ENCODE measurements at regions not wholly inside any gene's neighbourhood (a gene's known extent, or its start where the extent isn't known, plus 50 kb on each side); places are given as distances from the start of the nearest gene placed in this dataset.

DNA sequence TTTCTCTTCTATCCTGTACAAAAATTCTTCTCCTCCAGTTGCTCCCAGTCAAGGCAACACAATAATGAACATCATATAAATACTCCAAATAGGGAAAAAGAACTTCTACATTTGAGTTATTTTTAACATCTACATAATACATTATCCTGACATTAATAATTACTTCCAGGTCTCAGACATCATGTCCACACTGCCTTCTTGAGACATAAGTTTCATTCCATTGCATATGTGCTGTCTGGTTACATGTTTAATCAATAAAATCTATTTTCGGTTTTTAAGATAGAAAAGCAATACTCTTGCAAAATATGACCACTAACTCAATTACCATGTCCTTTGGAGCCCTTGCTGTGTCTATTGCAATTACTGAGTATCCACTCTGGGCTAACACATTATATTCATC is 881.9 kb downstream of the GALC start:
- no peak for DNase-seq (ENCODE audit: extremely low spot score, unreplicated experiment)
- Mint-ChIP-seq H3K27ac (ENCODE audit: unreplicated experiment) (no peak overlapping the region), H3K4me3 (ENCODE audit: unreplicated experiment) (no peak overlapping the region), H3K27me3 (ENCODE audit: unreplicated experiment) (peaks cover 3% of the 10 kb centered on the region), H3K4me1 (ENCODE audit: unreplicated experiment) (peaks cover 2% of the 10 kb centered on the region), H3K9me3 (ENCODE audit: unreplicated experiment) (no peaks in the 10 kb centered on the region), H3K36me3 (ENCODE audit: unreplicated experiment) (no peaks in the 10 kb centered on the region)
- TF ChIP-seq, protein P1, sequence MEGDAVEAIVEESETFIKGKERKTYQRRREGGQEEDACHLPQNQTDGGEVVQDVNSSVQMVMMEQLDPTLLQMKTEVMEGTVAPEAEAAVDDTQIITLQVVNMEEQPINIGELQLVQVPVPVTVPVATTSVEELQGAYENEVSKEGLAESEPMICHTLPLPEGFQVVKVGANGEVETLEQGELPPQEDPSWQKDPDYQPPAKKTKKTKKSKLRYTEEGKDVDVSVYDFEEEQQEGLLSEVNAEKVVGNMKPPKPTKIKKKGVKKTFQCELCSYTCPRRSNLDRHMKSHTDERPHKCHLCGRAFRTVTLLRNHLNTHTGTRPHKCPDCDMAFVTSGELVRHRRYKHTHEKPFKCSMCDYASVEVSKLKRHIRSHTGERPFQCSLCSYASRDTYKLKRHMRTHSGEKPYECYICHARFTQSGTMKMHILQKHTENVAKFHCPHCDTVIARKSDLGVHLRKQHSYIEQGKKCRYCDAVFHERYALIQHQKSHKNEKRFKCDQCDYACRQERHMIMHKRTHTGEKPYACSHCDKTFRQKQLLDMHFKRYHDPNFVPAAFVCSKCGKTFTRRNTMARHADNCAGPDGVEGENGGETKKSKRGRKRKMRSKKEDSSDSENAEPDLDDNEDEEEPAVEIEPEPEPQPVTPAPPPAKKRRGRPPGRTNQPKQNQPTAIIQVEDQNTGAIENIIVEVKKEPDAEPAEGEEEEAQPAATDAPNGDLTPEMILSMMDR (IDR thresholded peaks at IDR 0.05), result no peak

- Mint-ChIP-seq H3K27me3 (ENCODE audit: unreplicated experiment) (peaks cover 3% of the 10 kb centered on the region), H3K27ac (ENCODE audit: unreplicated experiment) (no peak overlapping the region), H3K9me3 (ENCODE audit: unreplicated experiment) (no peaks in the 10 kb centered on the region), H3K36me3 (ENCODE audit: unreplicated experiment) (no peaks in the 10 kb centered on the region), H3K4me1 (ENCODE audit: unreplicated experiment) (peaks cover 2% of the 10 kb centered on the region), H3K4me3 (ENCODE audit: unreplicated experiment) (no peak overlapping the region)
- TF ChIP-seq, protein P1 (IDR thresholded peaks at IDR 0.05), result no peak
- no peak for DNase-seq (ENCODE audit: extremely low spot score, unreplicated experiment)
These were observed 883.7 kb downstream of the GALC start for GRCh38 chr14:87109271-87109670.

DNA sequence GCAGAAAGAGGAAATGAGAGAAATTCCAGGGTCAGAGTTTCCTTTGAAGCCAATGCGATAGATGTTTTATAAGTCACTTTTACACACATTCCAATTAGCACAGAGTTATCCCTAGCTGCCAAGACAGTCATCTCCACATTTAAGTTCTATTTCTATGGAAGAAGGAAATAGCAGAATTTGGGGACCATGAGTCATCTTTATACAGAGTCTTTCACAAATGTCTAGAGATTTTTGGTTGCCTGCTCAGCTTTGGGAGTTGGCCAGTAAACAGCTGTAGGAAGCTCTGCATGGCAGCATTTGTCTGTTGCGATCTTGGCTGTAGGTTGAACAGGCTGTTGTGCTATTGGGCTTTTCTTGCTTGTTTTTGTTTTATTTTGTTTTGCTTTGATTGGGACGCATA is 884.3 kb downstream of the GALC start:
- no peak overlapping the region for H3K4me3 Mint-ChIP-seq (ENCODE audit: unreplicated experiment)
- H3K4me1 Mint-ChIP-seq (ENCODE audit: unreplicated experiment), result peaks cover 2% of the 10 kb centered on the region
- no peak overlapping the region for H3K27ac Mint-ChIP-seq (ENCODE audit: unreplicated experiment)
- peaks cover 3% of the 10 kb centered on the region for H3K27me3 Mint-ChIP-seq (ENCODE audit: unreplicated experiment)
- TF ChIP-seq, protein P1 (IDR thresholded peaks at IDR 0.05), result no peak
- no peak for DNase-seq (ENCODE audit: extremely low spot score, unreplicated experiment)
- no peaks in the 10 kb centered on the region for H3K9me3 Mint-ChIP-seq (ENCODE audit: unreplicated experiment)
- no peaks in the 10 kb centered on the region for H3K36me3 Mint-ChIP-seq (ENCODE audit: unreplicated experiment)

- DNase-seq (ENCODE audit: extremely low spot score, unreplicated experiment), result no peak
- Mint-ChIP-seq H3K4me3 (ENCODE audit: unreplicated experiment) (no peak overlapping the region), H3K36me3 (ENCODE audit: unreplicated experiment) (no peaks in the 10 kb centered on the region), H3K4me1 (ENCODE audit: unreplicated experiment) (peaks cover 4% of the 10 kb centered on the region), H3K9me3 (ENCODE audit: unreplicated experiment) (no peaks in the 10 kb centered on the region), H3K27me3 (ENCODE audit: unreplicated experiment) (no peaks in the 10 kb centered on the region), H3K27ac (ENCODE audit: unreplicated experiment) (no peak overlapping the region)
- TF ChIP-seq, protein P1 (IDR thresholded peaks at IDR 0.05), result no peak
These were observed 890.1 kb downstream of the GALC start for GRCh38 chr14:87102811-87103378.

DNA sequence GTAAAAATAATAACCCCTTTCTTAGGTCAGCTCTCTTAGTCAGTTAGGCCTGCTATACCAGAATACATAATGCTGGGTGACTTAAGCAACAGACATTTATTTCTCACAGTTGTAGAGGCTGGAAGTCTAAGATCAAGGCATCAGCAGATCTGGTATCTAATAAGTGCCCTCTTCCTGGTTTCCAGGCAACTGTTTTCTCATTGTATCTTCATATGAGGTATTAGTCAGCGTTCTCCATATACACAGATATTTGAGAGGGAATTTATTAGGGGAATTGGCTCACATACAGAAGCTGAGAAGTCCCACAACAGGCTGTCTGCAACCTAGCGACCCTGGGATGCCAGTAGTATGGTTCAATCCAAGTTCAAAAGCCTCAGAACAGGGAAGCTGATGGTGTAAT is 896.0 kb downstream of the GALC start:
- TF ChIP-seq, protein P1 (IDR thresholded peaks at IDR 0.05), result no peak
- Mint-ChIP-seq H3K27ac (ENCODE audit: unreplicated experiment) (no peak overlapping the region), H3K4me1 (ENCODE audit: unreplicated experiment) (peaks cover 5% of the 10 kb centered on the region), H3K36me3 (ENCODE audit: unreplicated experiment) (no peaks in the 10 kb centered on the region), H3K4me3 (ENCODE audit: unreplicated experiment) (no peak overlapping the region), H3K9me3 (ENCODE audit: unreplicated experiment) (no peaks in the 10 kb centered on the region), H3K27me3 (ENCODE audit: unreplicated experiment) (no peaks in the 10 kb centered on the region)
- DNase-seq (ENCODE audit: extremely low spot score, unreplicated experiment), result no peak

Data from osteocyte (in vitro differentiated cells).